Panc1 (cell line): ENCODE measurements at regions not wholly inside any gene's neighbourhood (a gene's known extent, or its start where the extent isn't known, plus 50 kb on each side); places are given as distances from the start of the nearest gene placed in this dataset.

Experiments used
- POLR2AphosphoS5 ChIP-seq: IDR thresholded peaks from 2 replicates; pipeline ENCODE4 v1.6.1; 2012; ENCODE audit warnings: mild to moderate bottlenecking, low read depth, low read length, moderate library complexity
- TF ChIP-seq, protein P1 (sequence below): fragments of 450-650 bp; IDR thresholded peaks from 2 replicates; pipeline ENCODE4 v1.5.1; 2017; ENCODE audit warnings: mild to moderate bottlenecking

DNA sequence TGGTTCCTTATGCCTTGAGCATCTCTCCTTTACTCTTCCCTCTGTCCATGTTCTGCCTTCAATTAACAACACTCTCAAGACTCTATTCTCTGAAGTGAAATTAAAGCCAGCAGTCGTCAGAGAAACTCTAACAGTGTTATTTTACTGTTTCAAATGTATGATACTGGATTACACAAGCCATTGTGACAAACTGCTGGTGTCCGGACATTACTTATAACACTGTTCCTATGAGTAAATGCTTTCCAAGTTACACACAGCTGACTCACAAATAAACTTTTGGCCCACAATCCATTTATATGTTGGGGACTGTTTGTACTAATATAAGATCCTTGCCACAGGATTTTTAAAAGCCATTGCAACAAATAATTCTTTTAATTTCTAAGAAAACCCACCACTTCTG is 63.2 kb upstream of the GHR start:
- TF ChIP-seq, protein P1, sequence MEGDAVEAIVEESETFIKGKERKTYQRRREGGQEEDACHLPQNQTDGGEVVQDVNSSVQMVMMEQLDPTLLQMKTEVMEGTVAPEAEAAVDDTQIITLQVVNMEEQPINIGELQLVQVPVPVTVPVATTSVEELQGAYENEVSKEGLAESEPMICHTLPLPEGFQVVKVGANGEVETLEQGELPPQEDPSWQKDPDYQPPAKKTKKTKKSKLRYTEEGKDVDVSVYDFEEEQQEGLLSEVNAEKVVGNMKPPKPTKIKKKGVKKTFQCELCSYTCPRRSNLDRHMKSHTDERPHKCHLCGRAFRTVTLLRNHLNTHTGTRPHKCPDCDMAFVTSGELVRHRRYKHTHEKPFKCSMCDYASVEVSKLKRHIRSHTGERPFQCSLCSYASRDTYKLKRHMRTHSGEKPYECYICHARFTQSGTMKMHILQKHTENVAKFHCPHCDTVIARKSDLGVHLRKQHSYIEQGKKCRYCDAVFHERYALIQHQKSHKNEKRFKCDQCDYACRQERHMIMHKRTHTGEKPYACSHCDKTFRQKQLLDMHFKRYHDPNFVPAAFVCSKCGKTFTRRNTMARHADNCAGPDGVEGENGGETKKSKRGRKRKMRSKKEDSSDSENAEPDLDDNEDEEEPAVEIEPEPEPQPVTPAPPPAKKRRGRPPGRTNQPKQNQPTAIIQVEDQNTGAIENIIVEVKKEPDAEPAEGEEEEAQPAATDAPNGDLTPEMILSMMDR, result no peak
- no peak for TF ChIP-seq POLR2AphosphoS5
